ENCODE measurements at regions not wholly inside any gene's neighbourhood (a gene's known extent, or its start where the extent isn't known, plus 50 kb on each side); places are given as distances from the start of the nearest gene placed in this dataset.

DNA sequence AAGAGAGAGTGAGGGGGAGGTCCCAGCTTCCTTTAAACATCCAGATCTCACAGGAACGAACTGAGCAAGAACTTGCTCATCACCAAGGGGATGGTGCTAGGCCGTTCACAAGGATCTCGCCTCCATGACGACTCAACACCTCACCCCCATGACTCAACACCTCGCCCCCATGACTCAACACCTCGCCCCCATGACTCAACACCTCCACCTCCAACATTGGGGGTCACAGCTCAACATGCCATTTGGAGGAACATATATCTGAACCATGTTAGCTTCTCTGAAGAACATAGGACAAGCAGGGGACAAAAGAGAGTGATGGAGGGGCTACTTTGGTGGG is 66.0 kb upstream of the LHX5 start:
- H3K9me3 Mint-ChIP-seq: peaks cover 2 to 6% of the 10 kb centered on the region in 2 experiments; a peak in 4 of 5 replicates
- Histone ChIP-seq H4K91ac (ENCODE audit: insufficient read length, low read depth, low read length) (no peak overlapping the region), H2BK5ac (ENCODE audit: insufficient read length, low read length) (no peak overlapping the region), H3K4me2 (ENCODE audit: insufficient read depth, insufficient read length, low read length) (no peak overlapping the region), H4K5ac (ENCODE audit: insufficient read length, low read depth, low read length) (no peak overlapping the region), H3K9me3 (ENCODE audit: control insufficient read depth, low read depth, low read length) (no peaks in the 10 kb centered on the region), H4K20me1 (ENCODE audit: control insufficient read depth, insufficient read depth, insufficient read length) (no peaks in the 10 kb centered on the region), H3K23me2 (ENCODE audit: insufficient read length, low read depth, low read length, poor library complexity, severe bottlenecking) (no peaks in the 10 kb centered on the region), H3K56ac (ENCODE audit: insufficient read length, low read depth, low read length) (no peak overlapping the region), H3K18ac (ENCODE audit: insufficient read length, low read depth, low read length) (no peak overlapping the region), H3K4me1 (ENCODE audit: insufficient read depth, low read length) (no peaks in the 10 kb centered on the region), H3T11ph (ENCODE audit: low read length) (no peak overlapping the region), H3K4ac (ENCODE audit: low read depth, low read length) (no peak overlapping the region), H3K14ac (ENCODE audit: insufficient read depth, low read length) (no peak overlapping the region), H3K23ac (ENCODE audit: insufficient read length, low read depth, low read length) (no peak overlapping the region), H3K9ac (ENCODE audit: extremely low read depth, insufficient read length, low read length) (no peak overlapping the region), H2BK15ac (ENCODE audit: low read depth, low read length) (no peak overlapping the region), H3K27me3 (ENCODE audit: insufficient read depth, low read length) (no peaks in the 10 kb centered on the region), H3K79me1 (ENCODE audit: insufficient read depth, low read depth, low read length, poor library complexity, severe bottlenecking) (no peaks in the 10 kb centered on the region), H2BK12ac (ENCODE audit: insufficient read length, low read depth, low read length) (no peak overlapping the region), H2BK20ac (ENCODE audit: low read depth, low read length, poor library complexity, severe bottlenecking) (no peak overlapping the region), H4K8ac (replicated peaks; ENCODE audit: insufficient read length, low read depth, low read length) (no peak overlapping the region), H2AK5ac (ENCODE audit: insufficient read length, low read length) (no peak overlapping the region), H3K27ac (ENCODE audit: insufficient read length, low read depth, low read length) (no peak overlapping the region), H2BK120ac (ENCODE audit: low read depth, low read length, poor library complexity, severe bottlenecking) (no peak overlapping the region), H3K79me2 (ENCODE audit: insufficient read depth, low read length) (no peaks in the 10 kb centered on the region), H2AFZ (ENCODE audit: low read length) (no peak overlapping the region)
- peaks cover 42% of the 10 kb centered on the region for H3K27me3 Mint-ChIP-seq (ENCODE audit: low read depth)
- H3K4me3 Mint-ChIP-seq: no peak overlapping the region
- H3K27ac Mint-ChIP-seq: no peak overlapping the region
- no CpG with 5 or more reads among the region's 6 CpGs for WGBS (ENCODE audit: extremely low coverage, insufficient read length, low lambda C conversion rate)
- H3K36me3 Mint-ChIP-seq (ENCODE audit: insufficient read depth in 1 of 3, low read depth in 3 of 3): peaks cover 0 to 7% (median 2%) of the 10 kb centered on the region in 3 experiments; a peak in 2 of 7 replicates
- TF ChIP-seq, protein P1, sequence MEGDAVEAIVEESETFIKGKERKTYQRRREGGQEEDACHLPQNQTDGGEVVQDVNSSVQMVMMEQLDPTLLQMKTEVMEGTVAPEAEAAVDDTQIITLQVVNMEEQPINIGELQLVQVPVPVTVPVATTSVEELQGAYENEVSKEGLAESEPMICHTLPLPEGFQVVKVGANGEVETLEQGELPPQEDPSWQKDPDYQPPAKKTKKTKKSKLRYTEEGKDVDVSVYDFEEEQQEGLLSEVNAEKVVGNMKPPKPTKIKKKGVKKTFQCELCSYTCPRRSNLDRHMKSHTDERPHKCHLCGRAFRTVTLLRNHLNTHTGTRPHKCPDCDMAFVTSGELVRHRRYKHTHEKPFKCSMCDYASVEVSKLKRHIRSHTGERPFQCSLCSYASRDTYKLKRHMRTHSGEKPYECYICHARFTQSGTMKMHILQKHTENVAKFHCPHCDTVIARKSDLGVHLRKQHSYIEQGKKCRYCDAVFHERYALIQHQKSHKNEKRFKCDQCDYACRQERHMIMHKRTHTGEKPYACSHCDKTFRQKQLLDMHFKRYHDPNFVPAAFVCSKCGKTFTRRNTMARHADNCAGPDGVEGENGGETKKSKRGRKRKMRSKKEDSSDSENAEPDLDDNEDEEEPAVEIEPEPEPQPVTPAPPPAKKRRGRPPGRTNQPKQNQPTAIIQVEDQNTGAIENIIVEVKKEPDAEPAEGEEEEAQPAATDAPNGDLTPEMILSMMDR (conservative IDR thresholded peaks at IDR 0.05): no peak
- no peak for DNase-seq
- peaks cover 7 to 20% of the 10 kb centered on the region in 2 experiments for H3K4me1 Mint-ChIP-seq

Measured in H9 (cell line).